ENCODE measurements at regions not wholly inside any gene's neighbourhood (a gene's known extent, or its start where the extent isn't known, plus 50 kb on each side); places are given as distances from the start of the nearest gene placed in this dataset.

DNA sequence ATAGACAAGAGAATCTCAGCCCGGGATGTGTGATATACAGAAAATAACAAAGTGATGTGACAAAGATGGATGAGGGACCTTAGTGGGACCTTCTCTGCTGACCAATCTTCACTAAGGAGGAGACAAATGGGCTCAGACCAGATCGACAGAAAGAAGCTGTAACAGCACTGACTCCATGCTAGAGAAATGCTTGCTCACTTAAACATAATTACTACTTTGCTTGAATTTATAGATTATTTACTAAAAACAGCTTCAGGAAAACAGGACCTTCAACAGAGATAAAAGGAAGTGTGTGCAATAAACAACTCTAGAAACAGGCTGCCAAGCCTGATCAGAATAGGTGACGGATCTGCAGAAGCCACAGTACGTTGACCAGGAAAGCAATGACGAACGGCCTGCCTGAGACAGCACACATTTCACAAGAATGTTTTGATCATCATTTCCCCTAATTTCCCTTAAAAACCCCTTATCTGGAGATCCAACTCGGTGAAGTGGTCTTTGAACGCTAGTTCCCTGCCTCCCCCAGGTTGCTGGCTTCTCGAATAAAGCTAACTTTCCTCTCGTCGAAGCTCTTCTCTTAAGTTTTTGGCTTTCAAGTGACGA is 98.4 kb upstream of the STEAP1B start:
- TF ChIP-seq CTCF (IDR thresholded peaks at IDR 0.05) (no peak), POLR2A (IDR thresholded peaks at IDR 0.05) (no peak)
